Stimulated activated CD4-positive, alpha-beta T cell treated with anti-CD3 and anti-CD28 coated beads, Interleukin-15, amount 100 ng/mL, for 1 hour (primary cell): ENCODE measurements at regions not wholly inside any gene's neighbourhood (a gene's known extent, or its start where the extent isn't known, plus 50 kb on each side); places are given as distances from the start of the nearest gene placed in this dataset.
"Not testable (repeated sequence)": the region's sequence is repeated elsewhere in the genome, so short reads cannot be mapped to it uniquely, and the experiment has no call there.

ENCODE experiments used
- DNase-seq, 2 donors: peaks; one replicate each; pipeline ENCODE4 v3.0.0-alpha.2; 2020; ENCODE audit warnings: low read depth in 1 of 2, low spot score in 1 of 2

DNA sequence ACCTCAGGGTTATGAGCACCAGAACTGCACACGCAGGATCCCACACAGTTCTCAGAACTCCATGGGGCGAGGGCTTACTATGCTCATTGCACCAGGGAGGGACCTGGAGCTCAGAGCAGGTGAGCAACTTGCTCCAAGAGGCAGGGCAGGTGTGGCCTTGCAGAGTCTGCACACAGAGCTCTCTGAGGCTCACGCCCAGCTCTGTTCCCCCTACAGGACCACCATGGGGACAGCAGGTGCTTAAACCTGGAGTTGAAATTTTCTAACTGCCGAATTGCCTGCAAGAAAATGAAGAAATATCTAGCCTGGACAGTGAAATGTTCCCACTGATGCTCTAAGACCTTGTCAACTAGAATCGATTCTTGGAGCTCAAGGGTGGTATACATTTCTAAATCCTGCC, 49.9 kb upstream of the MSMB start:
- not testable (repeated sequence) for DNase-seq

DNA sequence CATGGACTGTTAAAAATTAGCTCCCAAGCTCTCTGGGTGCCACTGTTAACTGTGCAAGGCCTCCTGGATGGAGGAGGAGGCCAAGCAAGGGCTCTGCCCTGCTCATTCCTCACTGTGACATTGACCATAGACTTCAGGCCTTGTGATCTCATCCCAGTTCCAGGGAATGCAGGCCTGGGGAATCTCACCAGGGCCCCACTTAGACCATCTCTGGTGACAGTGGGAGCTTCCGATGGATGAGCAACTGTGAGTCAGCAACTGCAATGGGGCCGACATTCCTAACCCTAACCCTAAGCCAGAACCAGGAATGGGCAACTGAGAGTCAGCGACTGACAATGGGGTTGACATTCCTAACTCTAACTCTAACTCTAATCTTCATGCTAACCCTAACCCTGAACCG, 50.4 kb upstream of the MSMB start:
- no peak for DNase-seq

DNA sequence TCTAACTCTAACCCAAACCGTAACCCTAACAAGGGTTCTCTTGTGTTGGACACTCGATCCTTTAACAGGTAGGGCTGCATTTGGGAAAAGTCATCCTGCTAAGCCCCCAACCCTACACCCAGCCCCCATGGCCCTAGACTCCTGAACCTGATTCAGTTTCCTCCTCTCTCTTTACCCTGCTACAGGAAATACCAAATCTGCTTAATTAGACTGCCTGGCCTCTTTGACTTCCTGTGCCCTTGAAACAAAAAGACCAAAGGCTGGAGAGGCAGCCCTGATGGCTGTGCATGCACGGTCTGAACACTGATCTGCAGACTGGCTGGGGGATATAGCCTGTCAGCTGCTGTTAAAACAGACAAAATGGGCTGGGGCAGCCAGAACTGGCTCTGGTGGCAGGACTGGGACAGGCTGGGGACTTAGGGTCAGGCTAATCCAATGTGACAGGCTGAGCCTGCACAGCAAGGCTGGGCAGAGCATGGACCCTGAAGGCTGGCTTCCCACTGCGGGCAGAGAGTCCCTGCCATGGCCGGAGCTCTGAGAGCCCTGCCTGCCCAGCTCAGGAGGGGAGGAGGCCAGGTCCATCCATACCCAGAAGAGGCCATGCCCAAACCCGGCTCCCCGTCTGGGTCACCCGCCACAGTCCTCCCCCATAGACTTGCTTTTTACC, 51.0 kb upstream of the MSMB start:
- no peak for DNase-seq

- DNase-seq, result no peak
Measured at GRCh38 chr10:46097576-46098317, 51.7 kb upstream of the MSMB start.

GRCh38 chr10:46098386-46098785, 52.3 kb upstream of the MSMB start:
- DNase-seq, result no peak

DNA sequence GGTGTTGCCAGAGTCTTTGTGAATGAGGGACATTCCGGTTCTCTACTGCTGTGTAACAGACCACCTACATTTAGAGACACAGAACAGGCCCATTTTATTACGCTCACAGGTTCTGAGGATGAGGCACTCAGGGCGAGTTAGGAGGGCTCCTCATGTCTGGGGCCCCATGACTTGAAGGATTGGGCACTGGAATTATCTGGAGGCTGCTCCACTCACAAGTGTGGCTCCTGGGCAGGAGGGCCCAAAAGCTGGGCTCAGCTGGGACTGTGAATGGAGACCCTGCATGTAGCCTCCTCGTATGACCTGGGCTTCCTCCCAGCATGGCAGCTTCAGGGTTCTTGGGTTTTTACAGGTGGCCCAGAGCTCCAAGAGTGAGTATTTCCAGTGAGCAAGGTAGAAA, 52.9 kb upstream of the MSMB start:
- DNase-seq, result not testable (repeated sequence)

- no peak for DNase-seq
Measured at GRCh38 chr10:46104071-46104585, 58.1 kb upstream of the MSMB start.

DNA sequence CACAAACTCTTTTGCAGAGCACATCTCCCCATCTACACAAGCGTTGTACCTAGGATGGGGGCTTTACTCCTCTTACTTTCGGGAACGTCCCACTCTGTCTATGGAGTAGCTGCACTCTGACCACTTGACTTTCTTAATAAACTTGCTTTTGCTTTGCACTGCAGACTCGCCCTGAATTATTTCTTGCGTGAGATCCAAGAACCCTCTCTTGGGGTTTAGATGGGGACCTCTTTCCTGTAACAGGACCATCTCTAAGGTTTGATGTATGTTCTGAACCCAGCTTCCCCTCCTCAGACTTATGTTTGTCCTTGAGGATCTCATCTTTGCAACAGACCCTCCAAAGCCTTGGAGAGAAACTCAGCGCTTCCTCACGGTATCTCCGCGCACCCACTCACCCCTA, 59.3 kb upstream of the MSMB start:
- DNase-seq, result not testable (repeated sequence)

DNA sequence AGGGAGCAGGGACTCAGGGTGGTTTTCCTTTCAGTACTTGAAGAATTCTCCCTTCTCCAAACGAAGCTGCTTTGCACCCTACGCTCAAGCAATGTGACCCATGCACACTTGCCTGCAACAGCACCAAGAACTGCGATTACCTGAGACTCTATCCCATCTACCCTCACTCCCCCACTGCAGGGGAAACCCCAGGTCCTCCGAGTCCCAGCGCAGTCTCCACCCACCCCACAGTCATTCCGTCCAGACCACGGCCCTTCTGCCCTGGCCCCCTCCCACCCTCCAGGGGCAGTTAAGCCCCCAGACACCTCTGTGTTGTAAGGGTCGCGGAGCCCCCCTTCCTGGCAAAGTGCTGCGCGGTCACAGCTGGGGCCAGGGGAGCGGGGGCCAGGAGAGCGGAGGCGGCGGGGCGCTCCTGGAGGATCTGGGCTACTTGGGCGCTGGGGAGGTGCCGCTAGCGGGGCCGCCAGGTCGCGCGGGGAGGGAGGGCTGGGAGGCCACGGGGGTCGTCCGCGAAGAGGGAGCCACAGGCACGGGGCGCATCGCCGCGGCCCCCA, 59.9 kb upstream of the MSMB start:
- not testable (repeated sequence) for DNase-seq

- no peak for DNase-seq
Measured at GRCh38 chr10:46106410-46107255, 60.6 kb upstream of the MSMB start.

GRCh38 chr10:46108158-46108499, 62.1 kb upstream of the MSMB start:
- DNase-seq, result not testable (repeated sequence)

GRCh38 chr10:46154271-46154670, 108.2 kb upstream of the MSMB start:
- not testable (repeated sequence) for DNase-seq

- DNase-seq, result not testable (repeated sequence)
Measured at GRCh38 chr10:46154683-46155082, 108.6 kb upstream of the MSMB start.

DNA sequence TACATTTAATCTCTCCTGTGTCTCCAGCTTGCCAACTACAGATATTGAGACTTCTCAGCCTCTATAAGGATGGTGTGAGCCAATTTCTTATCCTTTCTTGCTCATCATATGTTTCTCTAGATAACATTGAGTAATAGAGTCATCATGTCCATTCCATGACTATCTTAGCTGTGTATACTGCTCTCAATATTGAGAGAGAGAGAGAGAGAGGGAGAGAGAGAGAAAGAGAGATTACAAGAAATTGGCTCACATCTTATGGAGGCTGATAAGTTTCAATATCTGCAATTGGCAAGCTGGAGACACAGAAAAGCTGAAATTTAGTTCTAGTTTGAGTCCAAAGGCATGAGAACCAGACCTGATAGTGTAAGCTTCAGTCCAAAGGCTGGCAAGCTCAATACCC, 110.8 kb upstream of the MSMB start:
- DNase-seq, result not testable (repeated sequence)

DNA sequence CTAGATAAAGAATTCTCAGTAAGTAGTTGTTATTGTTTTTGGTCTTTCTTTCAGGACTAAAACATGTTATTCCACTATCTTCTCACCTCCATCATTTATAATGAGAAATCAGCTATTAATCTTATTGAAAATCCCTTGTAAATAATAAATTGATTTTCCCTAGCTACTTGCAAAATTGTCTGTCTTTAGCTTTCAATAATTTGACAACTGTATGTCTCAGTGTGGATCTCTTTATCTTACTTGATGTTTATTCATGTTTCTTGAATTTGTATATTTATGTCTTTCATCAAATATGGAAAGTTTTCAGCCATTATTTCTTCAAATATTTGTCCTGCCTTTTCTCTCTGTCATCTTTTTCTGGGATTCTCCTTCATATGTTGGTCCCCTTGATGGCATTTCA, 117.1 kb upstream of the ANTXRL start:
- DNase-seq, result no peak

- no peak for DNase-seq
Measured at GRCh38 chr10:46170789-46171188, 116.0 kb upstream of the ANTXRL start.

GRCh38 chr10:46171661-46172060, 115.1 kb upstream of the ANTXRL start:
- DNase-seq, result no peak

DNA sequence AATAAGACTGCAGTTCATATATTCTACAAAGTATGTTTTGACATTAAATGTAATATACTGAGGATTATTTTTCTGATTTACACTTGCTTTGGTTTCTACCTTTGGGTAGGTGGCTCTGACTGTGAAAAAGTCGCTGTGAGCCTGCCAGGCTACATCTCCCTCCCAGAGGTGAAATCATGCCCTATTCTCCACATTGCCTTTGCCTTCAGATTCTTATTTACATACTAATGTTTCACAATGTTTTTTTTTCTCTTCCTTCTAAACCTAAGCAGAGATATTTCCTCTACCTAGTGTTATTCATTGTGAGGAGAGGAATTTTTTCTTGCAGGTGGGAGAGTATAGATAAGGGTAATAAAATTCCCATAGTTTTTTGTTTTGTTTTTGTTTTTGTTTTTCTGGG, 111.5 kb upstream of the ANTXRL start:
- no peak for DNase-seq

- DNase-seq, result no peak
Measured at GRCh38 chr10:46175831-46176230, 111.0 kb upstream of the ANTXRL start.

DNA sequence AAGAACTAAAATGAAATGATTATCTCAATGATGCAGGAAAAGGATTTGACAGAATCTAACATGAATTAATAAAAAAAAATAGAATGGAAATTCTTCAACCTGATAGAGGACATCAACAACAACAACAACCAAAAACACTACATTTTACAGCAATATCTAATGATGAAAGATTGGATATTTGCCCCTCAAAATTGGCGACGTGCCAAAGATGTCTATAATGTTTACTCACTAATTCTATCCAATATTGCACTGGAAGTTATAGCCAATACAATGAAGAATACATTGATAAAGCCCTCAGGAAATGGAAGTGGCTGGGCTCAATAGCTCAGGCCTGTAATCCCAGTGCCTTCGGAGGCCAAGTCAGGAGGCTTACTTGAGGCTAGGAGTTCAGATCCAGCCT, 99.4 kb upstream of the ANTXRL start:
- DNase-seq, result not testable (repeated sequence)

DNA sequence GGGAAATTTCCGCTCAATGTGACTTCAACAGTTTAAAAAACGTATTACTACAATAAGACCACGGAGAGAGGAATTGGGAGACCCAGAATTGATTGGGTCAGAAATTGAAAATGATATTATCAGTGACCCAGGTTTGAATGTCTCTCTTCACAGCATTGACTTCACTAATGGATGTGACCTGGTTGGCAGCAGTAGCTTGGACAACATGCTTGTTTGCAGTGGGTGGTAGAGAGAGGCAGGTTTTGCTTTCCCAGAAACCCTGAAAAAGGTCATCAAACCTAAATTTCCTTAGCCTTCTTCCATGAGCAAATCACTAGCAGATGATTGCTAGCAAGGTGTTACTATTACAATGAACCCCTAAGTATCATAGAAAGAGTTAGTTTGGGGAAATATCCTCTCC, 89.7 kb upstream of the ANTXRL start:
- no peak for DNase-seq
